Activated CD4-positive, CD25-positive, alpha-beta regulatory T cell treated with anti-CD3 and anti-CD28 coated beads, Interleukin-2, amount 50 U/mL, for 16 hours (primary cell): ENCODE measurements at regions not wholly inside any gene's neighbourhood (a gene's known extent, or its start where the extent isn't known, plus 50 kb on each side); places are given as distances from the start of the nearest gene placed in this dataset.
"Not testable (repeated sequence)": the region's sequence is repeated elsewhere in the genome, so short reads cannot be mapped to it uniquely, and the experiment has no call there.

Experiments
- DNase-seq: peaks from one replicate; pipeline ENCODE4 v3.0.0-alpha.2; 2020; ENCODE audit warnings: low read depth, low spot score

DNA sequence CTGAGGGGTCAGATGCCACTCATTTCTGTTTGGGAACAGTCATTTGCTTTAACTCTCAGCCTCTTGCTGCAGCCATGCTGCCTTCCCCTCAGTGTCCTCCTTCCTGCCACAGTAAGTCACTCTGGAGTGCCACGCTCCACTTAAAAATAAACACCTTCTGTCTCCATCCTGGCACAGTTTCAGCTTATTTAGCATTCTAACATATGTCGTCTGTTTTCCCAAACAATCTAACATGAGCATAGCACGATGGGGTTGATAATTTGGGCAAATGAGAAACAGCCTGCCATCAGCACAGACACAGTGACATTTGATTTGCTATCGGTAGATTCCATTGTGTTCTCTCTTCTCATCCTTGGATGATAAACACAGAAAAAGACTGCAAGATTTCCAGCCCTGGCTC is 768.6 kb downstream of the UQCRFS1 start:
- no peak for DNase-seq

DNA sequence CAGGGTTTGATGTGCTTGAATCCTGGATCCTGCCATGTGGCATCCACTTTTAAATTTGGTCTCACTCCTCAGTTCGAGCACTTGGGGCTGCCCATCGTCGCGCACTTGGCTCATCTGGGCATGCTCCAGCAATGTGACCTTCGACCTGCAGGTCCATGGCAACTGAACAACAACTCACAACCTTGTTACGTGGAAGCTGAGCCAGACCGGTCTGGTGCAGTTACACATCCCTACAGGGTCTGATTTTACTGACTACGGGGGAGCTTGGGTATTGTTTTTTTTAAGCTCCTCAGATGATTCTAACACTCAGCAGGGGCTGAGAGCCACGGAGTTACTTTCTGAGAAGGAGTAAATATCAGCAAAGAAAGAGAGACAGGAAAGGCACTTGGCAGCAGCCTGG is 769.6 kb downstream of the UQCRFS1 start:
- no peak for DNase-seq

DNA sequence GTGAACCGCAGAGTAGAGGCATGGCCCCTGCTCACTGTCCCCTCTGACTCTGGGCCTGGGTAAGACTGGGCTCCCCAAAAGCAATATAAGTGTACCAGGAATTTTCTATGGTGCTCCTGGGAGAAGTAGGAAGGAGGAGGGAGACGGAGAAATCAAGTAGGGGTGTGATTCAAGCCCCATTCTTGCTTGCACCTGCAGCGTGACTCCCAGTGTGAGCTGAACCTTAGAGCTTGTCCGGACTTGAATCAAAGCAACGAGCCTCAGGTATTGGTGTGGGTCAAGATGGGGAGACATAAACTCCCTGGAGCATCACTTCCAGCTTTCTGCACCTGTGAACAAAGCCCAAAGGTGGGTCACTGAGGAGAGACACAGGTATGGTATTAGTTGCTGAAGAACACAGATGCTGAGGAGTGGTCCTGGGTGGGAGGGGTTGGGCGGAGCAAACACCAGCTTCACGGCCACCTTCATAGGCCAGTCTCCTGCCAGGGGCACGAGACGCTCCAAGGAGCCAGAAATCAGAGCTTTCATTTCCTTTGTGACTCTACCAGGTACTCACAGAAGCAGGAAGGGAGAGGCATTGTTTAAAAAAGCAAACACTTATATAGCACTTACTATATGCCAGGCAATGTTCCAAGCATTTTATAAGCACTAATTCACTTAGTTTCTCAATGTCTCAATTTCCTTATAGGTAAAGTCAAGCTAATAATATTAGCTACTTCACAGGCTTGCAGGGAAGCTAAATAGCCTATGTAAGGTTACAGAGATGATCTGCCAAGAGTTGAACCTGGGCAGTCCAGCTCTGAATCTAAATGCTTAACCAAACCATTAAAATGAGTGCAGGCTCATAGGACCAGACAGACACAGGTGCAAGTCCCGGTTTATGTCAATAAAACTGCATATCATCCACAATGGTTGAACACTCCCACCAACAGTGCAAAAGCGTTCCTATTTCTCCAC is 775.3 kb downstream of the UQCRFS1 start:
- DNase-seq: no peak

DNA sequence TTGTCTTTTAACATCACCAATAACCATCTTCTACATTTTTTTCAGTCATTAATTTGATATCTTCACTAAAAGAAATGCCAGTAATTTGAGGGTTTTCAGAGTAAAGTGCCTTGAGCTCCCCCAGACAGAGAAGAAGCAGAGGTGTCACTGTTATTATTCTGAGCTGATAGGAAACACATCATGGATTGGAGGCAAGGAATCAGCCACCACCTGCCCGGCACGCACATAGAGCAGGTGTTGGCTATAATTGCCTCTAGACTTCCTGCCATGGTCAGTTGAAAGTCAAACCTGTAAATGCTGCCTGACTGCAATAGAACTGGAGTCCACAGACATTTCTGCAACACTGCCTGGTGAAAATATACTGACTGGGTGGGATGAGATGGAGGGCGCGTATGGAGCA is 776.6 kb downstream of the UQCRFS1 start:
- DNase-seq: no peak

DNA sequence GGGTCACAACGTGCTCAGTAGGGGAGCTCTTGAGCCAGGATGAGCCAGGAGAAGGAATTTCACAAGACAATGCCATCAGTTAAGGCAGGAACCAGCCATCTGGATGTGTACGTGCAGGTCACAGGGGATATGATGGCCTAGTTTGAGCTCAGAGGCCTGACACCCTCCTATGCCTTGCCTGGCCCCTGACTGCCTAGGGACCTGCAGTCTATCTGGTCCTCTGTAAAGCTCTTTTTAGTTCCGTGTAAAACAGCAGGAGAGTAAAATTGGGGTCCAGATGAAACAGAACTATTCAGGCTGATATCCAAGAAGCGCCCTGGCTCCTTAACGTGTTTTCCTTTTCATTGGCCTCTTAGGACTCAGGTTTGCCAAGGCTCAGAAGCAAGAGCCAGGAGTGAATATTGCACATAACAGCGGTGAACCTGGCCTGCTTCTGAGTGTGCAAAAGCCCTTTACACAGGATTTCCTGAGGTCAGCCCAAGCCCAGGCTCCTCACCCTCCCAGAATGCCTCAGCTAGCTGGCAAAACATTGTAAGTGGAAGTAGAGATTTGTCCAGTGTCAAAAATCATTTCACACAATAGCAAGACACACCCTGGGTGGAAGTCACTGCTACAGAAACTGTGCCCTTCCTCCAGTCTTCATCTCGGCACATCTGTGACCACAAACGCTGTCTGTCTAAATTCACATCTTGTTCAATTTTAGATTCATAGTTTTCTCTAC is 777.2 kb downstream of the UQCRFS1 start:
- no peak for DNase-seq

DNA sequence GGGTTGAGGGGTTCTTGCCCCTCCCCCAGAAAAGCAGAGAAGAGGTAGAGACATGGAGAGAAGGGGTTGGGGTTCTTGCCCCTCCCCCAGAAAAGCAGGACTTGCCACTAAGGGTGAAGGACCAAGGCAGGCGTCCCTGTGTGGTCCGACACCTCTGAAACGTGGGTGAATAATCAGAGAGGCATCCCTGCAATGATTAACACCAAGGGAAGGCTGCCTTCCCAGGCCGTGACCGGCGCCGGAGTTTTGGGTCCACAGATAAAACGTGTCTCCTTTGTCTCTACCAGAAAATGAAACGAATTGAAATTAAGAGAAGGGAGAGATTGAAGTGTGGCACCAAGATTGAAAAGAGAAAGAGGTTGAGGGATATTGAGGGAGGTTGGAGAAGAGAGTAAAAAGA is 778.2 kb downstream of the UQCRFS1 start:
- not testable (repeated sequence) for DNase-seq

DNA sequence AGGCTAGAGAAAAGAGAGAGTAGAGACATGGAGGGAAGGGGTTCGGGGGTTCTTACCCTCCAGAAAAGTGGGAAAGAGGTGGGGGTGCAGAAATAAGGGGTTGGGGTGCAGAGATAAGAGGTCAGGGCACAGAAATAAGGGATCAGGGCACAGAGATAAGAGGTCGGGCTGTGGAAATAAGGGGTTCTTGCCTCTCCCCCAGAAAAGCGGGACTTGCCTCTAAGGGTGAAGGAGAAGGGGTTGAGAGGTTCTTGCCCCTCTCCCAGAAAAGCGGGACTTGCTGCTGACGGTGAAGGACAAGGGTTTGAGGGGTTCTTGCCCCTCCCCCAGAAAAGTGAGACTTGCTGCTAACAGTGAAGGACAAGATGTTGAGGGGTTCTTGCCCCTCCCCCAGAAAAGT is 778.6 kb downstream of the UQCRFS1 start:
- not testable (repeated sequence) for DNase-seq

DNA sequence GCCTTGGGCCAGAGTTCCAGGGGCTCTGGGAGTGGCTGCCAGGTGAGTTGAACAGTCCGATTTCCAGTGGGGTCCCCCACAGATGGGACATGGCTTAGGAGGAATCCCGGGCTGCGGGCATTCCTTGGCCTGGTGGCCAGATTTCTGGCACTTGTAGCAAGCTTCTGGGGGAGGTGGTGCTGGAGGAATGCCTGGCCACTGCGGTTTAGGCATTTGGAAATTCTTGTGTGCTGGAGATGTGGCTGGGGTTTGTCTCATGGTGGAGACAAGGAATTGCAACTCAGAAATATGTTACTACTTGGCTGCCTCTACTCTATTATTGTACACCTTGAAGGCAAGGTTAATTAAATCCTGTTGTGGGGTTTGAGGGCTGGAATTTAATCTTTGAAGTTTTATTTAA is 779.8 kb downstream of the UQCRFS1 start:
- not testable (repeated sequence) for DNase-seq

DNA sequence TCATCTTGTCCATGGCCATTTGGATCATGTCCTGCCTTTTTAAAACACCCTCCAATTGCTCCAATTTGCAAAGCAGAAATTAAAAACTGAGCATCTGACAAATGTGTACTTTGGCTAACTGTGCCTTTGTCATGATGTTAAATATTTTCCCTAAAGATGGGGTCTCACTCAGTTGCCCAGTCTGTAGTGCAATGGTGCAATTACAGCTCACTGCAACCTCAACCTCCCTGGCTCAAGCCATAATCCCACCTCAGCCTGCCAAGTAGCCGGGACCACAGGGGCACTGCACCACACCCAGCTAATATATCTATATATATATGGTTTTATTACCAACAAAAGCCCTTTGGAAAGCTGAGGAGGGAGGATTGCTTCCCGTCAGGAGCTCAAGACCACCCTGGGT is 782.7 kb downstream of the UQCRFS1 start:
- no peak for DNase-seq

DNA sequence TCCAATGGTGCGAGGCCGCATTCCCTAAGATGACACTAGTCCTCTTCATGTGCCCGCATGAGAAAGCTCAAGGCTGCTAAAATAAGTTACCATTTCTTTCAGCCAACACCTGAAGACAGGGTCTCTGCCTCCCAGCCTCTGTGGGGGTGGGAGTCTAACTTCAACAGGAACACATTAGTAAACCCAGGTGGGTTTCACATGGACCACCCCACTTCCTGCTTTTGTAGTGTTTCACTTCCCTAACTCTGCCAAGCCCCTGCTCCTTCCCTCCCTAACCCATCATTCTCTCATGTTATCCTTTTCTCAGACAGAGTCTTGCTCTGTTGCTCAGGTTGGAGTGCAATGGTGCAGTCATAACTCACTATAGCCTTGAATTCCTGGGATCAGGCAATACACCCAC is 783.6 kb downstream of the UQCRFS1 start:
- DNase-seq: no peak

DNA sequence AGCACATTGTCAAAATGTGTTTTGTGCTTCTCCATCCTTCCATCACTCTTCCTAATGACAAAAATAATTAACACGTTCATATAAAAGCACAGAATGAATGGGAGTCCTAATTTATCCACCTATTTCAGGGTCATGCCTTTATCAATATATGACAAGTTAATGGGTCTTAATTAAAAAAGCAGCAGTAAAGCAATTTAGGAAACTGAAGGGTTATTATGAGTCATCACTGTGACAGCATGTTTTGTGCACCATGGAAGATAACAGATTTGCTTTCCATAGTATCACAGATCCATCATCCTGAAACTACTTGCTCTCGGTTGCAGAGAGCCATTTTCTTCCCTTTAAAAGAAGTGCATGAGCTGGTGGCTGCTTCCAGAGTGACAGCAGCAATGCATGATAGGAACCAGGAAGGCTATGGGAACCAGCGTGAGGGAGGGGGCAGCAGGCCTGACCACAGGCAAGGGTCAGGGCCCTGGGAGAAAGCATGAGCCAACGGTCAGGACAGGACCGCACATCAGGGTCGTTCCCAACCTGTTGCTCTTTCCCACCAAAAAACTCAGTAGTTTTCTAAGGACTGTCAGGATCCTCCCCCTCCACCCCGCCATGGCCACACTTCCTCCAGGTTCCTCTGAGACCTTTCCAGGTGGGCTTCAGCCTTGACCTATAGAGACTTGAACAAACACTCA is 784.1 kb downstream of the UQCRFS1 start:
- DNase-seq: no peak

DNA sequence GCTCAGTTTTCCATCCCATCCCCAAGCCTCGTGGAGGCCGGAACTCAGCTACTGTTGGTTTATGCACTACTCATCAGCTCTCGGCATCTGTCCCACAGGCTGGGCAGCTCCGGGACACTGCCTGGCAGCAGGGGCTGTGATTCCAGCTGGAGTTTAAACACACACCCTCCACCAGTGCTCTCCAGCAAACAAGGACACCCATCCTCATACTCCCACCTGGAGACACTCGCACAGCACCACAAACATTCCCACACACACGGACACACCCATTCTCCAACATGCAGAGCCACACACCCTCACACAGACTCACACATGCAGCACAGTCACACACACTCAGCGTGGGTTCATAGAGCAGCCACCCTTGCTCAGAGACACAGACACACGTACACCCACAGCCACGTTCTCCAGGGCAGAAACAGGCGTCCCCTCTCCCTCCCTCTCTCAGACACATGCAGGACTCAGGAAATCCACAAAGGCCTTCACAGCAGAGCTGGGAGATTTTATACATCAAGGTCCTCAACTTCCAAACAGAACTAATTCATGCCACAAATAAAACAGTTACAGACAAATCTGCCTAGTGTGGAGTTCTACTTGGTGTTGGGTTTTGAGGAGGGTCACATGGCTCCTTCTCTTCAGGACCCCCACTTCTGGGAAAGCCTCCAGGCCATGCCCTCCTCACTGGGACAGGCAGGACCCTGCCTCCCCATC is 785.4 kb downstream of the UQCRFS1 start:
- no peak for DNase-seq

DNA sequence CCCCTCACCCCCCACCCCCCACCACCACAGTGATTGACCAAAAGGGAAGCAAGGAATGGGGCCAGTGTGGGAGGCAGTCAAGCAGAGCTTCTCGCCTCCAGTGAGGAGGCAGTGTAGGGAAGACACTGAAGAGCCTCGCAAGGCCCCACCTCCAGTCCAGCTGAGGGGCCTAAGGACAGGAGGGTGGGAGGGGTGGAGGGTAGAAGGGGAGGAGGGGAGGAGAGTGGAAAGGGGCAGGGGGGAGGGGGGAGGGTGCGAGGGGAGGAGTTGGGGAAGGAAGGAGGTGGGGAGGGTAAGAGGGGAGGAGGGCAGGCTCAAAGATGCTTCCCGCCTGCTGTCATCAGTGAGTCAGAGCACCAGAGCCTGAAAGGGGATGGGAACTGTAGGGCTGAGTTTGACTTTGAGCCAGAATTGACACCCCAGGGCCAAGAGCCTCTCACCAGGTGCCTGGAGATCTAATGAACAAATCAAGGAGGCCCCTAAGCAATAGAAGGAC is 786.2 kb downstream of the UQCRFS1 start:
- DNase-seq: no peak

DNA sequence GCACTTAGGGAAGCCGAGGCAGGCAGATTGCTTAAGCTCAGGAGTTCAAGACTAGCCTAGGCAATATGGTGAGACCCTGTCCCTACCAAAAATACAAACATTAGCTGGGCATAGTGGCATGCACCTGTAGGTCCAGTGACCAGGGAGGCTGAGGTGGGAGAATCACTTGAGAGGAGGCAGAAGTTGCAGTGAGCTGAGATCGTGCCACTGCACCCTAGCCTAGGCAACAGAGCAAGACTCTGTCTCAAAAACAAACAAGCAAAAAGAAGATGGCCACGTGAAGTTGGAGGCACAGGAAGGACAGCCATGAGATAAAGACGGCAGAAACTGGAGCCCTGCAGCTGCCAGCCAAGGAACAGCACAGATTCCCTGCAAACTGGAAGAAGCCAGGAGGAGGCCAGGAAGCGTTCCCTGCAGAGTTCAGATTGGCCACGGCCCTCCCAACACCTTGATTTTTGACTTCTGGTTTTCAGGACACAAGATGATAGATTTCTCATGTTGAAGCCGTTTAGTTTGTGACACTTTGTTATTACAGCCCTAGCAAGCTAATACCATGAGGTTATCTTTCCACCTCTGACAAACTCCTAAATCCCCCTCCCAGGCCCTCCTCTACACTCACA is 786.7 kb downstream of the UQCRFS1 start:
- no peak for DNase-seq

DNA sequence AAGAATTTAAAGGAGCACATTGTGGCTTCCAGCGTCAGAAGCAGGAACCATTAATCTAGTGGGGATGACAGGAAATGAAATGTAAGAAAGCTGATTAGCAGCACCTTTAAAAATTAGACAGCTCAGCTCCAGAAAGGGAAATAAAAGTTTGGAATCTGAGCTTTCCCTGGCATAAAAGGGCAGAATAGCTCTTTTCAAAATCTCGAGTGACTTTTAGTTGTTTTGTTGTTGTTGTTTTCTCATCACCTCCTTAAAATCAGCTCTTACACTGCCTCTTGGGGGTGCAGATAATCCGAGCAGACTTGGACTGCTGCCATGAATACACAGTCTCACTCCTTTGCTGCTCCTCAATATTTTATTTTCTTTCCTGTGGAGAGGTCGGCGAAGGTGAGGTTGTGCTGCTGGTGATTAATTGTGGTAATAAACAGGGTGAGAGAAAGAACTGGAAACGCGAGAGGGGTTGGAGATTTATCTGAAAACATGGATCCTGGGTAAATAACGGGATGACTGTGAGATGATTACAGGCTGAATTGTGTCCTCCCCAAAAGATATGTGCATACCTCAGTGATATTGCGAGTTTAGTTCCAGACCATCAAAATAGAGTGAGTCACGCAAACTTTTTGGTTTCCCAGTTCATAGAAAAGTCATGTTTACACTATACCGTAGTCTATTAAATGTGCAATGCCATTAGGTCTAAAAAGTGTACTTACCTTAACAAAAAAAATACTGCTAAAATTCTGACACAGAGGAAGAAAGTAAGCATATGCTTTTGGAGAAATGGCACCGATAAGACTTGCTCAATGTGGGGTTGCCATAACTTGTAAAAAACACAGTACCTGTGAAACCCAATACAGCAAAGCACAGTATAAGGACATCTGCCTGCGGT is 787.7 kb downstream of the UQCRFS1 start:
- no peak for DNase-seq

DNA sequence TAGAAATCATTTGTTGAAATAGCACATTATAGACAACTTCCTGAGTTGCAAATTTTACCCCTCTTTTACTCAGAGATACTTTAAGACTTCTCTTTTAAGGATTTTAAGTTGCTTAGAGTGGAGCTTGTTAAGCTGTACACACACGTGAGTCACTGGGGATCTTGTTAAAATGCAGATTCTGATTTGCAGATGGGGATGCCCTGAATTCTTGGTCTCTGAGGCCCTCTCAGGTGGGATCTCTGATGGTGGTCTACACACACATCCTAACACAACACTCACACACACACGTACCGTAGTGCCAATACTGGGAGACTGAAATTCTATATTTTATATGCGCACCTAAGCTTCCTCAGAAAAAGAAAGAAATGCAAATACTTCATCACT is 788.3 kb downstream of the UQCRFS1 start:
- no peak for DNase-seq

DNA sequence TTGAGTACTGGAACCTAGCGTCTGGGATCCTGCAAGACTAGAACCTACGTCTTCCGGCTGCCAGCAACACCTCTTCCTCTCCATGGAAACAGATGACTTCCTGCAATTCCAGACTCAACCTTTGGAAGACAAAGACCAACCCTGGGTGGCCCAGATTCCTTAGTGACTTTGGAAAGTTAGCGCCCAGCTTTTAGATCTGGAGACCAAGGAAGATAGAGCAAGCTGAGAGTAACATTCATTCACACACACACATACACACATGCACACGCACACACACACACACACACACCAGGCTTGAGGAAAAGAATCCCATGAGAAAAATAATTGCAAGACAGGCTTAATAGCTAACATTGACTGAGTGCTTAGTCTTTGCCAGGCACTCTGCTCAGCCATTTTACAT is 788.9 kb downstream of the UQCRFS1 start:
- no peak for DNase-seq

DNA sequence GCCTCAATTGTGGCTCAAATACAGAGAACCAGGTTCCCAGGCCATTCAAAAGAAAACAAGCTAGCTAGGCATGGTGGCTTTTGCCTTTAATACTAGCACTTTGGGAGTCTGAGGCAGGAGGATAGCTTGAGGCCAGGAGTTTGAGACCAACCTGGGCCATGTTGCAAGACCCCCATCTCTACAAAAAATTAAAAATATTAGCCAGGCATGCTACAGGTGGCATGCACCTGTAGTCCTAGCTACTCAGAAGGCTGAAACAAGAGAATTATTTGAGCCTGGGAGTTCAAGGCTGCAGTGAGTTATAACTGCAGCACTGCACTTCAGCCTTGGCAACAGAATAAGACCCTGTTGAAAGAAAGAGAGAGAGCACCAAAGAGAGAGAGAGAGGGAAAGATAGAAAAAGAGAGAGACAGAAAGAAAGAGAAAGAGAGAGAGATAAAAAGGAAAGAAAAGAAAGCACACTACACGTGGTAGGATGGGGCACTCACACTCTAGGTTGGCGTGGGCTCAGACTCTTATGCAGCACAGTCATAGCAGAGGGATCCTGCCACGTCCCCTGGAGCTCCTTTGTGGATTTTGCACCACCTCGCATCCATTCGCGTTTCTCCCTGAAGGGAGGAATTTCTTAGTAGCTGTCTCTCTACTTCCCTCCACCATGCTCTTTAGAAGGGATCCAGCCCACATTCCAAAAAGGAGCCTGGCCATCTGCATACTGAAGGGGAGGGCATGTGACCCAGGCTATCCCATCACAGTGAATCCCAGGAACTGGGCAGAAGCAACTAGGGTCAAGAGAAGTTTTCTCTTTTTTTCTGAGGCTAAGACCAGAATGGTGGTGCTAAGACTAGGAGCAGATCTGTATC is 789.9 kb downstream of the UQCRFS1 start:
- DNase-seq: no peak

DNA sequence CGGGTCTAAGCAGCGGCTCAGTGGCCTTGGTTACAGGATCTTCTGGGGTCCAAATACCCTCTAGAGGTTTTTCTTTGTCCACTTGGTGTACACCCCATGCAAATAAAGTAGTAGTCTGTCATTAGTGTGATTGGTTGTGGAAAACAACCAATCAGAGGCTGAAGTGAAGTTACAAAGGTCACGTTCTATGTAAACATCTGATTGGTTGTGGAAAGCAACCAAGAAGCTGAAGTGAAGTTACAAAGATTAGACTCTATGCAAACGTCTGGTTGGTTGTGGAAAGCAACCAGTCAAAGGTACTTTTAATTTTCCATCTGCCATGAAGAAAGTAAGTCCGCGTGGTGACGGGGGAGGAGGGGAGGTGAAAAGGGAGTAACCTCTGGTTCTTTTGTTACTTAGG is 790.9 kb downstream of the UQCRFS1 start:
- DNase-seq: no peak
